Germinal center (tissue), 1 donor: ENCODE measurements at regions not wholly inside any gene's neighbourhood (a gene's known extent, or its start where the extent isn't known, plus 50 kb on each side); places are given as distances from the start of the nearest gene placed in this dataset.

Source experiments
- DNase-seq: peaks from one replicate; pipeline ENCODE4 v3.0.0; 2012; ENCODE audit warnings: mixed read lengths, low spot score

DNA sequence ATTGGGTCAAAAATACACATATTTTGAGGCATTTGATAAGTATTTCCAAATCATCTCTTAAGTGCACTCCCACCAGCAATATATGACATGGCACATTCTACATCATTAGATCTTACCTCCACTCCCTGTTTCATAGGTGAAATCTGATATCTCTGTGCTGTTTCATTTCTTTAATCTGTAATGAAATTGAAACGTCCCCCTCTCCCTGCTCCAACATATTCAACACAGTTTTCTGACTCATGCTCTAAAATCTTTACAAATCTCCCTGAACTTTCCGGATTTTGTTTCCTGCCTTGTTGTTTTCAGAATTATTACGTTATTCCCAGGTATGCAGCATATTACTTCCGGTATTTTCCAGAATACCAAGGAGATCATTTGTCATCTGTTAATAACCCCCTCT is 66.1 kb upstream of the AKT3 start:
- no peak for DNase-seq

DNA sequence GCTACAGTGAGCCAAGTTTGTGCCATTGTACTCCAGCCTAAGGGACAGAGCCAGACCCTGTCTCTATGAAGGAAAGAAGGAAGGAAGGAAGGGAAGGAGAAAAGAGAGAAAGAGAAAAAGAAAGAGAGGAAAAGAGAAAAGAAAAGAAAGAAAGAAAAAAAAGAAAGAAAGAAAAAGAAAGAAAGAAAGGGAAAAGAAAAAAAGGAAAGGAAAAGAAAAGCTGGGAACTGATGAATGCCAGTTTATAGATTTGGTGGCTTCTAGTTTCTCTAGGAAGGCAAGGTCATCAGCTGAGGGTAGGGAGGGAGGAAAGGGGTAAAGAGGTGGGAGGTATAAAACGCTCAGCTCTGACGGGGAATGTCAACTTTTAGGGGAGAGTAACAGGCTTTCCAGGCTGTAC is 62.3 kb upstream of the AKT3 start:
- no peak for DNase-seq

- no peak for DNase-seq
Observed at GRCh38 chr1:243910607-243911006, 60.6 kb upstream of the AKT3 start.

- no peak for DNase-seq
Observed at GRCh38 chr1:243903895-243904294, 53.9 kb upstream of the AKT3 start.

DNA sequence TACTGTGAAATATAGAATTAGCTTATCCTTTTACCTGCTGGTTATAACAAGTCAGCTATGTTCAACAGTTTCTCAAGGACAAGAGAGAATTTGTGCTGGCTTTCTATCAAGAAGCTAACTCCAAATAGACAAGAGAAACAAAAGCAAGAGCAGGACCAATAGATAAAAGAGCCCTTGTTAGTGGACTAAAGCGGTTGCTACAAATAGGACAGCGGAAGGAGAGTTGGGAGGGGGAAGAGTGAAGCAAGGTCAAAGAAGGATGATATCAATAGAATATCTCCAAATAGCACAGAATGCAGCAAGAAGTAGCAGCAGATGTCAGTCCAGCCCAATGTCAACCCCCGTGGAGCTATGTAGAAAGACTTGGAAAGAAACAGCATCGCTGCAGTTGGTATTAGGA is 53.0 kb upstream of the AKT3 start:
- DNase-seq, result no peak

GRCh38 chr1:243902100-243902499 is 52.1 kb upstream of the AKT3 start:
- DNase-seq, result no peak
